ENCODE measurements at regions not wholly inside any gene's neighbourhood (a gene's known extent, or its start where the extent isn't known, plus 50 kb on each side); places are given as distances from the start of the nearest gene placed in this dataset.

GRCh38 chr6:108774555-108774954 is 73.7 kb upstream of the ARMC2 start:
- in situ Hi-C loops (cut with MboI; ENCODE audit: low pct_unique_long_range_greater_than_20kb in 2 of 9, low sequenced_read_pairs in 9 of 9, unreplicated experiment in 9 of 9), result no loop called here
- ATAC-seq (replicated peaks in 6 of 8), result no peak
- 60 to 100% (median 90%) methylated on average over 1 to 3 of the region's 3 CpGs; no CpG with 5 or more reads in 1 of the 10 experiments for WGBS, 10 experiments
- Histone ChIP-seq H3K4me1 (replicated peaks in 1 of 2) (no peaks in the 10 kb centered on the region), H3K4me3 (no peak overlapping the region), H3K27ac (no peak overlapping the region)

GRCh38 chr6:108777536-108777935 is 70.7 kb upstream of the ARMC2 start:
- in situ Hi-C loops (cut with MboI; ENCODE audit: low pct_unique_long_range_greater_than_20kb in 2 of 9, low sequenced_read_pairs in 9 of 9, unreplicated experiment in 9 of 9), result loop anchor here in 5 of 9 experiments (25.0 kb wide), 1 partner anchor 215 kb away; the partner anchor contains the start of gene FOXO3 (in 5 of the 5)
- WGBS, 10 experiments, result 20 to 95% (median 80%) methylated on average over 1 to 5 of the region's 5 CpGs; no CpG with 5 or more reads in 1 of the 10 experiments
- Histone ChIP-seq H3K4me1 (replicated peaks in 1 of 2) (peaks cover 7 to 8% of the 10 kb centered on the region in 2 donors), H3K4me3 (no peak overlapping the region), H3K27ac (no peak overlapping the region)
- no peak for ATAC-seq (replicated peaks in 6 of 8)

GRCh38 chr6:108778421-108779186 is 69.6 kb upstream of the ARMC2 start:
- in situ Hi-C loops (cut with MboI; ENCODE audit: low pct_unique_long_range_greater_than_20kb in 2 of 9, low sequenced_read_pairs in 9 of 9, unreplicated experiment in 9 of 9), result loop anchor here in 5 of 9 experiments (25.0 kb wide), 1 partner anchor 216 kb away; the partner anchor contains the start of gene FOXO3 (in 5 of the 5)
- 33 to 100% (median 80%) methylated on average over 1 to 7 of the region's 7 CpGs; no CpG with 5 or more reads in 1 of the 10 experiments for WGBS, 10 experiments
- no peak overlapping the region for H3K4me3 ChIP-seq
- no peak for ATAC-seq (replicated peaks in 6 of 8)
- peaks cover 7 to 8% of the 10 kb centered on the region in 2 donors for H3K4me1 ChIP-seq (replicated peaks in 1 of 2)
- no peak overlapping the region for H3K27ac ChIP-seq

DNA sequence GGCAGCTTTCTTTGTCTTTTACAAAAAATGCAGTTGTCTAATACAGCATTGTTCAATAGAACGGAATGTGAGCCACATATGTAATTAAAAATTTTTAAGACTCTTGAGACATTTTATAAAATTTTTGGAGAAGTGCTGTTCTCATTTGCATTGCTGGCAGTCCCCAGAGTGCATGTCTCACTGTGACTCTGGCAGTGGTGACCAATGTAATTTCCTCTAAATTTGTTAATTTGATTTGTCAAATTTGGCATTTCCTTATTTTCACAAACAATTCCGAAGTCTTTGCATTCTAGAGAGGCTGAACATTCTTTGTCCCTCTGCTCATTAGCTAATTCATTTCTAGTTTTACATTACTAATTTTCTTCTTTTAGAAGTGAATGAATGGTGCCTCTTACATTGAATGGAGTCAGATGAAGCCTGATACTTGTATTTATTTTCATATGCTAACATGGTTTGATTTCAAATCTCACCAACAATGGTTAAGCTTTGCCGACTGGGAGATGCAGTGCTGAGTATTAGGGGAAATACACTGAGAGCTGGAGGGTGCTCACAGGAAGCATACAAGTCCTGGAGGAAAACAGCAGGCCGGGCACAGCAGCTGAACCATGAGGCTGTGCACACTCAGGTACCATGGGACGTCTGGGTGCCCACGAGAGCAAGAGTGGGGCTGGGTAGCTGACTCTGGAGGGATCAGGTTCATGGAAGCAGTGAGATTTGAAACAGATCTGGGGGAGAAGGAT is 68.5 kb upstream of the ARMC2 start:
- 14 to 92% (median 73%) methylated on average over 2 to 5 of the region's 6 CpGs for WGBS, 10 experiments
- H3K4me1 ChIP-seq (replicated peaks in 1 of 2), result peaks cover 7 to 8% of the 10 kb centered on the region in 2 donors
- H3K4me3 ChIP-seq, result no peak overlapping the region
- ATAC-seq (replicated peaks in 6 of 8), result no peak
- no peak overlapping the region for H3K27ac ChIP-seq
- in situ Hi-C loops (cut with MboI; ENCODE audit: low pct_unique_long_range_greater_than_20kb in 2 of 9, low sequenced_read_pairs in 9 of 9, unreplicated experiment in 9 of 9), result loop anchor here in 5 of 9 experiments (25.0 kb wide), 1 partner anchor 217 kb away; the partner anchor contains the start of gene FOXO3 (in 5 of the 5)

GRCh38 chr6:108780784-108781183 is 67.4 kb upstream of the ARMC2 start:
- no peak for ATAC-seq (replicated peaks in 6 of 8)
- 100% methylated on average over 2 to 3 of the region's 6 CpGs; no CpG with 5 or more reads in 7 of the 10 experiments for WGBS, 10 experiments
- Histone ChIP-seq H3K4me1 (replicated peaks in 1 of 2) (peaks cover 7 to 8% of the 10 kb centered on the region in 2 donors), H3K4me3 (no peak overlapping the region), H3K27ac (no peak overlapping the region)
- in situ Hi-C loops (cut with MboI; ENCODE audit: low pct_unique_long_range_greater_than_20kb in 2 of 9, low sequenced_read_pairs in 9 of 9, unreplicated experiment in 9 of 9), result loop anchor here in 5 of 9 experiments (25.0 kb wide), 1 partner anchor 218 kb away; the partner anchor contains the start of gene FOXO3 (in 5 of the 5)

DNA sequence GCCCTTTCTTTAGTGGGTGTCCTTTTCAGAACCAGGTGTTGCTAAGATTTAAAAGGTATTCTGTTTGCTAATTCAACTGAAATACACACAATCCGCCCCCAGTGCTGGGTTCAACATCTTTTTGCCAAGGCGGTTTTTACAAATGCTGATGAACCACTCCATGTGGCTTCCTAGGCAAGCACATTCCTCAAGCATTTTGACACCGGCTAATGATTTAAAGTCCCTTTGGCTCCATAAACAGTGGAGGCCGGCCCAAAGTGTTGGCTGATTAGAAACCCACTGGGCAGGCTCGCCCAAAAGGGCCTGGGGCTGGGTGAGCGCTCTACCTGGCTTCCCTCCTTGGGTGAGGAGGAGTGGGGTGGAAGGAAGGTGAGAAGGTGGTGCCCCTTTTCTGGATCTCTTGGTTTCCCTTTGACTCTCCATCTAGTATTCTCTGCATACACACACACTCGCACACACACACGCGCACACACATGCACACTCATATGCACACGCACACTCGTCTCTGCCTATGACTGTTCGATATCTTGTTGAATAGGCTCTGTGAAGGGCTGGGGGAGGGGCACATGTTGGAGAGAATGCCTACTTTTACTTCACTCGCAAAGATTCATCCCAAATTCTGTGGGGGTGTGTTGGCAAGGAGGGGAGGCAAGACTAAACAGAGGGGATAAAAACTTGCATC is 66.7 kb upstream of the ARMC2 start:
- H3K27ac ChIP-seq, result no peak overlapping the region
- WGBS, 10 experiments, result 0 to 60% (median 39%) methylated on average over 1 to 10 of the region's 13 CpGs; no CpG with 5 or more reads in 1 of the 10 experiments
- peak overlapping the region; percentile 32 to 42 (median 35) for H3K4me3 ChIP-seq
- in situ Hi-C loops (cut with MboI; ENCODE audit: low pct_unique_long_range_greater_than_20kb in 2 of 9, low sequenced_read_pairs in 9 of 9, unreplicated experiment in 9 of 9), result loop anchor here in 5 of 9 experiments (25.0 kb wide), 1 partner anchor 219 kb away; the partner anchor contains the start of gene FOXO3 (in 5 of the 5)
- peaks cover 8 to 12% of the 10 kb centered on the region in 2 donors for H3K4me1 ChIP-seq (replicated peaks in 1 of 2)
- ATAC-seq (replicated peaks in 6 of 8), result peak in 7 of 8 experiments; percentile 8 to 61 (median 24)

GRCh38 chr6:108782179-108783041 is 65.8 kb upstream of the ARMC2 start:
- Histone ChIP-seq H3K4me3 (peak overlapping the region; percentile 32 to 42 (median 35)), H3K4me1 (replicated peaks in 1 of 2) (peaks cover 8 to 14% of the 10 kb centered on the region in 2 donors), H3K27ac (no peak overlapping the region)
- in situ Hi-C loops (cut with MboI; ENCODE audit: low pct_unique_long_range_greater_than_20kb in 2 of 9, low sequenced_read_pairs in 9 of 9, unreplicated experiment in 9 of 9), result loop anchor here in 5 of 9 experiments (25.0 kb wide), 1 partner anchor 220 kb away; the partner anchor contains the start of gene FOXO3 (in 5 of the 5)
- WGBS, 10 experiments, result 0 to 88% (median 12%) methylated on average over 2 to 19 of the region's 22 CpGs
- peak; percentile 94 to 99 (median 98) for ATAC-seq (replicated peaks in 6 of 8)

DNA sequence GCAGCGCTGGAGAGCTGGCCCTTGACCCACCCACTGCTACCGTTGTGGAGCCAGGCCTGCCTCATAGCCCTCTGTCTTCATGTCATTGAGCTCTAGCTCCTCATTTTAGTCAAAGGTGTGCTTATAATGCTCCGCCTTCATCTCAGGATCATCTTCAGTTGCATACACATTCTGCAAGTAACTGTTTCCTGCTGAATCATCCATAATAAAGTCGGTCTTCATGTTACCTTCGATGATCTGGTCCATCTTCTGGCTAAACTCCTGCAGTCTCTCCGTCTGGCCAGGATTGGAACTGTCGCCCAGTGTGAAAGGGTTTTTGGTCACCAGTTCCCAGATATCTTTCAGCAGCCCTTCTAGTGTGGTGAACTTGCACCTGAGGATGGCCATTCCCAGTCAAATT is 62.6 kb upstream of the ARMC2 start:
- ATAC-seq (replicated peaks in 6 of 8), result no peak
- Histone ChIP-seq H3K27ac (no peak overlapping the region), H3K4me1 (replicated peaks in 1 of 2) (peaks cover 8 to 14% of the 10 kb centered on the region in 2 donors), H3K4me3 (no peak overlapping the region)
- in situ Hi-C loops (cut with MboI; ENCODE audit: low pct_unique_long_range_greater_than_20kb in 2 of 9, low sequenced_read_pairs in 9 of 9, unreplicated experiment in 9 of 9), result loop anchor here in 5 of 9 experiments (25.0 kb wide), 1 partner anchor 223 kb away; the partner anchor contains the start of gene FOXO3 (in 5 of the 5)
- 70 to 100% (median 94%) methylated on average over 2 to 7 of the region's 7 CpGs; no CpG with 5 or more reads in 3 of the 10 experiments for WGBS, 10 experiments

GRCh38 chr6:108788416-108788815 is 59.8 kb upstream of the ARMC2 start:
- no peak for ATAC-seq (replicated peaks in 6 of 8)
- in situ Hi-C loops (cut with MboI; ENCODE audit: low pct_unique_long_range_greater_than_20kb in 2 of 9, low sequenced_read_pairs in 9 of 9, unreplicated experiment in 9 of 9), result loop anchor here in 5 of 9 experiments (25.0 kb wide), 1 partner anchor 226 kb away; the partner anchor contains the start of gene FOXO3 (in 5 of the 5)
- WGBS, 10 experiments, result 71 to 100% (median 85%) methylated on average over 1 of the region's 1 CpG; no CpG with 5 or more reads in 3 of the 10 experiments
- no peak overlapping the region for H3K4me3 ChIP-seq
- H3K27ac ChIP-seq, result no peak overlapping the region
- peaks cover 4 to 11% of the 10 kb centered on the region in 2 donors for H3K4me1 ChIP-seq (replicated peaks in 1 of 2)

- H3K4me3 ChIP-seq, result no peak overlapping the region
- no peak for ATAC-seq (replicated peaks in 6 of 8)
- WGBS, 10 experiments, result 50 to 100% (median 60%) methylated on average over 1 of the region's 1 CpG; no CpG with 5 or more reads in 5 of the 10 experiments
- H3K4me1 ChIP-seq (replicated peaks in 1 of 2), result peaks cover 14 to 20% of the 10 kb centered on the region in 2 donors
- in situ Hi-C loops (cut with MboI; ENCODE audit: low pct_unique_long_range_greater_than_20kb in 2 of 9, low sequenced_read_pairs in 9 of 9, unreplicated experiment in 9 of 9), result loop anchor here in 5 of 9 experiments (25.0 kb wide), 1 partner anchor 227 kb away; the partner anchor contains the start of gene FOXO3 (in 5 of the 5)
- no peak overlapping the region for H3K27ac ChIP-seq
These were observed 58.7 kb upstream of the ARMC2 start for GRCh38 chr6:108789475-108789874.

- H3K4me3 ChIP-seq, result no peak overlapping the region
- ATAC-seq (replicated peaks in 6 of 8), result no peak
- H3K27ac ChIP-seq, result no peak overlapping the region
- H3K4me1 ChIP-seq (replicated peaks in 1 of 2), result peaks cover 13 to 15% of the 10 kb centered on the region in 2 donors
- in situ Hi-C loops (cut with MboI; ENCODE audit: low pct_unique_long_range_greater_than_20kb in 2 of 9, low sequenced_read_pairs in 9 of 9, unreplicated experiment in 9 of 9), result loop anchor here in 5 of 9 experiments (25.0 kb wide), 1 partner anchor 229 kb away; the partner anchor contains the start of gene FOXO3 (in 5 of the 5)
These were observed 56.5 kb upstream of the ARMC2 start for GRCh38 chr6:108791700-108792099.

All from motor neuron (in vitro differentiated cells).